Keratinocyte (primary cell): ENCODE measurements at regions not wholly inside any gene's neighbourhood (a gene's known extent, or its start where the extent isn't known, plus 50 kb on each side); places are given as distances from the start of the nearest gene placed in this dataset.

Experiments
- DNase-seq: peaks from one replicate; pipeline ENCODE4 v3.0.0-alpha.2; 2011; ENCODE audit warnings: low read depth, missing footprints, low spot score
- FAIRE-seq: peaks from 2 replicates; lab custom pipeline; 2011; peaks lifted over from hg19 to GRCh38; lab: Jason Lieb, UNC
- H2AFZ ChIP-seq: 2 replicates; pipeline ENCODE4 v1.6.0; 2012; ENCODE audit warnings: low read length, control low read depth, inconsistent platforms; ENCODE audit not compliant: control insufficient read depth
- H3K27ac ChIP-seq: 2 replicates; pipeline ENCODE4 v1.5.1; 2011; ENCODE audit warnings: low read length; ENCODE audit not compliant: control insufficient read depth, insufficient read depth
- H3K27me3 ChIP-seq: 3 replicates; pipeline ENCODE4 v1.6.0; 2011; ENCODE audit warnings: low read length; ENCODE audit not compliant: control insufficient read depth, insufficient read depth; ENCODE audit errors: extremely low read depth
- H3K36me3 ChIP-seq, 2 experiments: 2 replicates in 1 of 2; 3 replicates in 1 of 2; pipeline ENCODE4 v1.5.1; 2011; ENCODE audit warnings: low read length in 2 of 2, mild to moderate bottlenecking in 1 of 2; ENCODE audit not compliant: control insufficient read depth in 2 of 2, insufficient read depth in 2 of 2; ENCODE audit errors: extremely low read depth in 1 of 2
- H3K4me1 ChIP-seq: 3 replicates; pipeline ENCODE4 v1.5.1; 2011; ENCODE audit warnings: low read length; ENCODE audit not compliant: control insufficient read depth, insufficient read depth; ENCODE audit errors: extremely low read depth
- H3K4me2 ChIP-seq: 3 replicates; pipeline ENCODE4 v1.6.0; 2011; ENCODE audit warnings: low read depth, low read length; ENCODE audit not compliant: control insufficient read depth, insufficient read depth; ENCODE audit errors: extremely low read depth
- H3K4me3 ChIP-seq, 3 experiments: fragments of 200-600 bp in 1 of 3; sonication (generic) in 1 of 3; 2 replicates in 2 of 3; 3 replicates in 1 of 3; pipeline ENCODE4 v1.5.1; 2011 to 2016; ENCODE audit warnings: low read length in 3 of 3, mild to moderate bottlenecking in 3 of 3, control low read depth in 2 of 3, inconsistent platforms in 1 of 3, low read depth in 1 of 3, mixed read lengths in 1 of 3, mixed run types in 1 of 3, moderate library complexity in 1 of 3; ENCODE audit not compliant: control insufficient read depth in 2 of 3, insufficient read depth in 2 of 3; ENCODE audit errors: extremely low read depth in 1 of 3
- H3K79me2 ChIP-seq: 2 replicates; pipeline ENCODE4 v1.6.0; 2012; ENCODE audit warnings: low read length; ENCODE audit not compliant: control insufficient read depth, insufficient read depth
- H3K9ac ChIP-seq: 3 replicates; pipeline ENCODE4 v1.6.0; 2011; ENCODE audit warnings: low read length; ENCODE audit not compliant: control insufficient read depth, insufficient read depth; ENCODE audit errors: extremely low read depth
- H3K9me1 ChIP-seq: 3 replicates; pipeline ENCODE4 v1.6.0; 2011; ENCODE audit warnings: low read length; ENCODE audit not compliant: control insufficient read depth, insufficient read depth; ENCODE audit errors: extremely low read depth
- H3K9me3 ChIP-seq: 2 replicates; pipeline ENCODE4 v1.5.1; 2012; ENCODE audit warnings: low read depth, low read length; ENCODE audit not compliant: control insufficient read depth
- H4K20me1 ChIP-seq: 3 replicates; pipeline ENCODE4 v1.6.0; 2011; ENCODE audit warnings: low read length; ENCODE audit not compliant: control insufficient read depth, insufficient read depth; ENCODE audit errors: extremely low read depth
- EZH2 ChIP-seq: IDR thresholded peaks from one replicate; pipeline ENCODE4 v1.6.1; 2012; ENCODE audit warnings: inconsistent platforms, mild to moderate bottlenecking, low read length, moderate library complexity
- dilution Hi-C: fragments of 300-500 bp; cut with MboI; formaldehyde crosslinking; loops from one replicate; pipeline ENCODE4 v1.7.0; 2020; ENCODE audit warnings: low sequenced_read_pairs; ENCODE audit not compliant: extremely low pct_ligation_motif_present
- TF ChIP-seq, protein P1 (sequence below), 3 experiments: IDR thresholded peaks in 1 of 3; conservative IDR thresholded peaks in 1 of 3; optimal IDR thresholded peaks in 1 of 3; 2 replicates in 2 of 3; 3 replicates in 1 of 3; pipeline versions ENCODE3 to v1.5.1; 2011; ENCODE audit warnings: low read length in 3 of 3, mild to moderate bottlenecking in 3 of 3, moderate library complexity in 2 of 3, control low read depth in 1 of 3, inconsistent platforms in 1 of 3; ENCODE audit not compliant: insufficient read depth in 2 of 3; ENCODE audit errors: extremely low read depth in 1 of 3

DNA sequence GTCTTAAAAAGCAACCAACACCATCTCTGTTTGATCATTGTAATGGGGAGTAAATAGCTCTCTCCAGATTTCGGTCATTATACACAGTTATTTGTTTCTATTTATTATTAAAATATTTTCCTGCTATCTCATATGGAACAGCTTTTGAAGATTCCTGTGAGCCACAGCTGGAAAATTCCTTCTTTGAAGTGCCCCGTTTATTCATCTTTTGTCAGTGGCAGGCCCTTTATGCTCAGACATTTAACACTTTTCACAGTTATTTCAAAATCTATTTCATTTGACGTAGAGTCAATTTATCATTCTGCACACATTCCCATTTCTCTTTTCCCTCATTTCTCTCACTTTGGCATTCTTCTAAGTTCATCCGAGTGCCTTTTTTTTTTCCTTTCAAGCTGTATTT, 245.9 kb upstream of the ELAC2 start:
- H3K27me3 ChIP-seq: no peaks in the 10 kb centered on the region
- no peaks in the 10 kb centered on the region for H4K20me1 ChIP-seq
- no peak overlapping the region for H2AFZ ChIP-seq
- no peaks in the 10 kb centered on the region for H3K79me2 ChIP-seq
- H3K36me3 ChIP-seq: no peaks in the 10 kb centered on the region
- no peaks in the 10 kb centered on the region for H3K4me1 ChIP-seq
- DNase-seq (no peak), FAIRE-seq (no peak)
- dilution Hi-C loops: no loop called here
- H3K9me3 ChIP-seq: no peaks in the 10 kb centered on the region
- no peak overlapping the region for H3K27ac ChIP-seq
- H3K4me2 ChIP-seq: no peak overlapping the region
- no peak overlapping the region for H3K9ac ChIP-seq
- no peak overlapping the region for H3K4me3 ChIP-seq
- no peaks in the 10 kb centered on the region for H3K9me1 ChIP-seq
- no peak for TF ChIP-seq EZH2
- TF ChIP-seq, protein P1, sequence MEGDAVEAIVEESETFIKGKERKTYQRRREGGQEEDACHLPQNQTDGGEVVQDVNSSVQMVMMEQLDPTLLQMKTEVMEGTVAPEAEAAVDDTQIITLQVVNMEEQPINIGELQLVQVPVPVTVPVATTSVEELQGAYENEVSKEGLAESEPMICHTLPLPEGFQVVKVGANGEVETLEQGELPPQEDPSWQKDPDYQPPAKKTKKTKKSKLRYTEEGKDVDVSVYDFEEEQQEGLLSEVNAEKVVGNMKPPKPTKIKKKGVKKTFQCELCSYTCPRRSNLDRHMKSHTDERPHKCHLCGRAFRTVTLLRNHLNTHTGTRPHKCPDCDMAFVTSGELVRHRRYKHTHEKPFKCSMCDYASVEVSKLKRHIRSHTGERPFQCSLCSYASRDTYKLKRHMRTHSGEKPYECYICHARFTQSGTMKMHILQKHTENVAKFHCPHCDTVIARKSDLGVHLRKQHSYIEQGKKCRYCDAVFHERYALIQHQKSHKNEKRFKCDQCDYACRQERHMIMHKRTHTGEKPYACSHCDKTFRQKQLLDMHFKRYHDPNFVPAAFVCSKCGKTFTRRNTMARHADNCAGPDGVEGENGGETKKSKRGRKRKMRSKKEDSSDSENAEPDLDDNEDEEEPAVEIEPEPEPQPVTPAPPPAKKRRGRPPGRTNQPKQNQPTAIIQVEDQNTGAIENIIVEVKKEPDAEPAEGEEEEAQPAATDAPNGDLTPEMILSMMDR (optimal IDR thresholded peaks at IDR 0.05 in 1 of 3, IDR thresholded peaks at IDR 0.05 in 1 of 3, conservative IDR thresholded peaks at IDR 0.05 in 1 of 3; ENCODE audit: extremely low read depth in 1 of 3, insufficient read depth in 2 of 3, low read length in 3 of 3): no peak

DNA sequence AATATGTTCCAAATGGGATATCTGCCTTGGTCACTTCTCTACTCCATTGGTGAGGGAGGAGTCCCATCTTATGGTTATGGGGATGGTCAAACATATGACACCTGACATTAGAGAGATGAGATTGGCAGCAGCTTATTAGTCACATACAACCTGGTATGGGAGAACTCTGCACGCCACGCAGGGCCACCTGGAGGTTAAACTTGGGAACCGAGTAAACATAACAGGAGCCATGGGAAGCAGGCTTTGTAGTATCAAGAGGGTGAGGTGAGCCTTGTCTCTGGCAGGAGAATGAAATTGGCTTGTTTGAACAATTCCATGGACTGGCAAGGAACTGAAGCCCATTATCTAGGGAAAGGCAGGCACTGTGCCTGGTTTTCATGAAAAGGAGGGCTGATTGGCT, 238.7 kb upstream of the ELAC2 start:
- Histone ChIP-seq H3K9me1 (no peaks in the 10 kb centered on the region), H3K4me2 (no peak overlapping the region), H4K20me1 (no peaks in the 10 kb centered on the region), H2AFZ (no peak overlapping the region), H3K27ac (no peak overlapping the region), H3K36me3 (no peaks in the 10 kb centered on the region), H3K4me3 (no peak overlapping the region), H3K79me2 (no peaks in the 10 kb centered on the region), H3K9me3 (no peaks in the 10 kb centered on the region), H3K9ac (no peak overlapping the region), H3K4me1 (no peaks in the 10 kb centered on the region), H3K27me3 (no peaks in the 10 kb centered on the region)
- no peak for FAIRE-seq
- DNase-seq: no peak
- TF ChIP-seq EZH2: no peak
- TF ChIP-seq, protein P1 (optimal IDR thresholded peaks at IDR 0.05 in 1 of 3, IDR thresholded peaks at IDR 0.05 in 1 of 3, conservative IDR thresholded peaks at IDR 0.05 in 1 of 3; ENCODE audit: extremely low read depth in 1 of 3, insufficient read depth in 2 of 3, low read length in 3 of 3): no peak
- dilution Hi-C loops: no loop called here
